HG03196 (cell line): ENCODE measurements at regions not wholly inside any gene's neighbourhood (a gene's known extent, or its start where the extent isn't known, plus 50 kb on each side); places are given as distances from the start of the nearest gene placed in this dataset.

Experiments used
- ATAC-seq: cut with Tn5 transposase; IDR thresholded peaks from one replicate; pipeline ENCODE4 v1.9.1; 2021; ENCODE audit not compliant: unreplicated experiment

GRCh38 chr2:7452110-7452876, 535.1 kb downstream of the RNF144A start:
- no peak for ATAC-seq

GRCh38 chr2:7454592-7454991, 537.4 kb downstream of the RNF144A start:
- ATAC-seq = no peak

DNA sequence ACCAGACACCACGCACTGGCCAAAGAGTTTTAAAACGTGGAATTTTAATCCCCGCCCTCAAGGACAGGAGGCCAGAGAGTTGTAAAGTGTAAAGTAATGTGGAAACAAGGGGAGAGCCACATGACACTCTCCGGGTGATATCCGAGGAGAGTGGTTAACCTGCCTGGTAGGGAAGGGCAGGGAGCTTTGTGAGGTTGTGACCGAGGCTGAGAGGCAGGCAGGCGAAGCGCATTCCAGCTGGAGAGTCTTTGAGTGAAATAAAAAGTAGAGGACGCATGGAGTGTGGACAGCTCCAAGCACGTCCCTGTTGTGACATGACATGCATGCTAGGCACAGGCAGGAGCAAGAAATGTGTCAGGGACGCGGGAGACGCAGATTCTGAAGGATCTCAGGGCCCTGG, 539.5 kb downstream of the RNF144A start:
- no peak for ATAC-seq

- ATAC-seq = no peak
Measured at GRCh38 chr2:7458066-7458465, 540.9 kb downstream of the RNF144A start.

GRCh38 chr2:7467782-7468447, 550.7 kb downstream of the RNF144A start:
- no peak for ATAC-seq

- ATAC-seq = no peak
Measured at GRCh38 chr2:7468448-7468828, 551.2 kb downstream of the RNF144A start.

DNA sequence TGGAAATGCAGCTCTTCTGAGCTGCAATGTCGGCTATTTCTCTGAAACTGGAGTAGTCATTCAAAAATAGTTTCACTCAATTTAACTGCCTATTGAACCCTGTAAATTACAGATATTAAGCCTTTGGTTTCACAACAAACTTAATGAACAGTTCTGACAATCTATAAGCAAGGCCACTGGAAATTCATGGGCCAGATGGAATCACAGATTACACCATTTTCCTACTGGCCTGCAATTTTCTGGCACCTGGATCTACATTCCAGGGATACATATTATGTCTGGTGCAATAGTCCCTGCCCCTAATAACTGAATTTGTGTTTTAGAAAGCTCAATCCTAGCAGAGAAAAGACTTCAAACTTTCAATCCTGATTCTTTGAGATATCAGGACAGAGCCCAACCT, 551.7 kb downstream of the RNF144A start:
- no peak for ATAC-seq

- ATAC-seq = no peak
Measured at GRCh38 chr2:7471185-7471584, 554.0 kb downstream of the RNF144A start.

DNA sequence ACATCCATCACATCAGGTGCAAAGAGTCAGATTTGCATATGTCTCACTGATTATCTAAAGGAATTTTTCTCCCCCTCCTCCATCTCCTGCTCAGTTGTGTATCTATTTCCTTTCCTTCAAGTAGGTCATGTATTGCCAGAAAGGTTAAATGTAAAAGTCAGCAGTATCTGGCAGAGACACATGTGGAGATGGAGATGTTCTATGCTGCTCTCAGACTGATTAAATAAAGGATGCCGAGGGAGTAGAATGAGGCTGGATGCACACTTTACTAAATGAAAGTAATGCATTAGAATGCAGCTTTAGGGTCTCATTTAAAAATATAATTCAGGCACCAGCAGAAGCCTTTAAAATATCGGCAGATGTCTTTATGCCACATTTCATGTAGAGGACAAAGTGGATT, 555.3 kb downstream of the RNF144A start:
- no peak for ATAC-seq

DNA sequence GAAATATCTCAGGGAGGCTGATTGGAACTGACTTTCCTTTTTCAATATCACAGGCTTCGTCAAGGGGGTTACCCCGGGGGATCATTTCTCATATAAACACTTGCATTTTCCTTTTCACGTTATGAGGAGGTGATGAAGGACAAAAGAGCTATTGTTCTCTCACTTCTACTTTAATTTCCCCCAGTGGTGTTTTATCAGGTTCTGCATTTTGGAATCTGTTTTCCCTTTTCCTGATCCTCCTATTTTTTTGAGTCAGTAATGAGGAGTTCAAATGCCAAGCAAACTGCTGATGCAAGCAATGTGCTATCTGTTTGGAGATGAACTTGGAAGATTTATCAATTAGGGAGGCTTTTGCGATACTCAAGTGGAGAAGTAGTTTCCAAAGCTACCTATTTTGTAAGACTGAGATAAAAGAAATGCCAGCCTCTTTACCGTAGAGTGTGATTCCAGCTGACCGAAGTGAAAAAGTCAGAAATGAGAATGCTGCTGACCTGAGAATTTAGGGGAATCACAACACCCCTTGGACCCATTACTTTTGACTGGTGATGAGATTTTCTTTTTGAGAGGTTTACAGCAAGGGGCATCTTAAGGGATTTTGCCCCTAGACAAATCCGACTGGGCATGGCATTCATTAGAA, 556.0 kb downstream of the RNF144A start:
- no peak for ATAC-seq

GRCh38 chr2:7476371-7476770, 559.2 kb downstream of the RNF144A start:
- ATAC-seq = no peak

DNA sequence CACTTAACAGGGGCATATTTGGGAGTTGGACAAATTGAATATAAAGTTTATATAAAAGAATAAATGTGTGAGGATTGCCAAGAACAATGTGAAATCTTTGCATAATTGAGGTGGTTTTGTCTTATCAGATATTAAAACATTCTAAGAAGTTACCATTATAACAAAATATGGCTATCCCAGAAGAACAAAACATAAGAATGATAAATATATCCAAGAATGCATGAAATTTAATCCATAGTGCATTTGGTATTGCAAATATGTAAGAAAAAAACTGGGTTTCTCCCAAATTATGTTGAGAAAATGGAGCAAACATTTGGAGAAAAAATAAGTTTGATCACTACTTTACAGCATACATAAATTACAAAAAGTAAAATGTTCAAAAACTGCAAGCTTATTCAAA, 562.4 kb downstream of the RNF144A start:
- no peak for ATAC-seq

GRCh38 chr2:7480431-7480830, 563.2 kb downstream of the RNF144A start:
- no peak for ATAC-seq

DNA sequence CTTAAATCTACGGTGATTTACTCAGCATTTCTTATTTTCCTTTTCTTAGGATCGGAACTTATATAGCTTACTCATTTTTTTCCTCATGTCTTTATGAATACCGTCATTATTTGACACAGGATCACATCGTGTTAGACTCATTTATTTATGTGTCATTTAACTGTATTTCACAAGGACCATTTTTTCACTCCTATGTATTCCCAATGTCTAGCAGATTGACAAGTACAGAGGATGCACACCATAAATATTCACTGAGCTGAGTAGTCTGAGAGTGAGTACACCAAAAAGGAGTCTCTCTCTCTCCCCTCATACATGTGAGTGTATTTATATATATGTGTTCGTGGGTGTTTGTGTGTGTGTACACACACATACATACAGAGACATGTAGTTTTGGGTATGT, 573.5 kb downstream of the RNF144A start:
- no peak for ATAC-seq

GRCh38 chr2:7492719-7493118, 575.5 kb downstream of the RNF144A start:
- no peak for ATAC-seq

GRCh38 chr2:7497178-7497577, 580.0 kb downstream of the RNF144A start:
- ATAC-seq = no peak

DNA sequence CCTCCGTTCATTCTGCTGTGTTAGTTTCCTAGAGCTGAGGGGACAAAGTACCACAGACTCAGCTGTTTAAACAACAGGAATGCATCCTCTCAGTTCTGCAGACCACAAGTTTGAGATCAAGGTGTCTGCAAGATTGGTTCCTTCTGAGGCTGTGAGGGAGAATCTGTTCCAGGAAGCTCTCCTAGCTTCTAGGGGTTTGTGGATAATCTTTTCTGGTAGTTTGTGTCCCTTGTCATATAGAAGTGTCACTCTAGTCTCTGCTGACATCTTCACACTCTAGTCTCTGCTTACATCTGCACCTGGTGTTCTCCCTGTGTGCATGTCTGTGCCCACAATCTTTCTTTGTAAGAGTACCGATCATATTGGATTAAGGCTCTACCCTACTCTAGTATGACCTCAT, 581.8 kb downstream of the RNF144A start:
- no peak for ATAC-seq

GRCh38 chr2:7502336-7502735, 585.1 kb downstream of the RNF144A start:
- no peak for ATAC-seq

- no peak for ATAC-seq
Measured at GRCh38 chr2:7508296-7508943, 591.2 kb downstream of the RNF144A start.

DNA sequence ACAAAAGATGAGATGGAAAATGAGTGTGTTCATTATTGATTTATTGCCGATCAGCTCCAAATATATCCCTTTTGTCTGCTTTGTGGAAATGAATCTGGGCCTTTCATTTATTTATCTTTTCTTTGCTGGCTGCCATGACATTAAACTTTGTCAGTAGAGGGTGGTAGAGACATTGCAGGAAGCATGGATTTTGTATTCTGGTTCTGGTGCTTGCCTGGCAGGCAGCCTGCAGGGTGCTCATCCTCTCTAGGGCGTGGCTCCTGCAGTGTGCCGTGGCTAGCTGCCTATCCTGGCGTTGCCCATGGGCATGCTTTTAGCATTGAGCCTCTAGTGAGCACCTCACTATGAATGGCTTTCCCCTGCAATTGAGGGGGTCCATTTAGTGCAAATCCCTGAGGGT, 593.1 kb downstream of the RNF144A start:
- no peak for ATAC-seq

DNA sequence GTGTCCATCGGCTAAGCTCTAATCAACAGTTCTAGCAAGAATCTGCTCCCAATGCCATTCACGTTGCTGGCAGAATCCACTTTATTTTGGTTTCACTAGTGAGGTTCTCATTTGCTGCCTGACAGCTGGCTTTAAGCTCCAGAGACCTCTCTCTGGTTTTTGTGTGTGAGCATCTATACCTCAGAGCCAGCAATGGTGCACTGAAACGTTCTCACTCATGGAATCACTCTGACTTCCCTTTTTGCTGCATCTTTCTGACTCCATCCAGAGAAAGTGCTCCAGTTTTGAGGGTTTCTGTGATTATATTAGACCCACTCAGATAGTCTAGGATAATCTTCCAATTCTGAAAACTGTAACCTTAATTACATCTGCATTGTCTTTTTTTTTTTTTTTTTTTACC, 596.6 kb downstream of the RNF144A start:
- no peak for ATAC-seq

DNA sequence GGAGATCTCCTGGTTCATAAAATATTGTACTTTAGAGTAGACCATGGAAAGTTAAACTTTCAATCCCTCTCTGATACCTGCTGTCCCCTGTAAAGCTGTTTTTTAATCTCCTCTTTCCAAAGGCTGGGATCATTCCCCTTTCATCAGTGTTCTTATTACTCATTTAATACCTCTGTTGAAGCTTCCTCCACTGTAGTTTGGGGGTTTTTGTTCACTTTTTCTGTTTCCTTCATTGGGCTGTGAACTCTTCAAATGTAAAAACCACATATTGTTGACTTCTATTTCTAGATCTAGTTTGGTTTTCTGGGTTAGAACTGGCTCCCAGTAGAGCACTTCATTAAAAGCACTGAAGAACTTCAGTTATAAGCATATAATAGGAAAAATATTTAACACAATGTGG, 598.1 kb downstream of the RNF144A start:
- ATAC-seq = no peak
